Adipocyte (in vitro differentiated cells): ENCODE measurements at regions not wholly inside any gene's neighbourhood (a gene's known extent, or its start where the extent isn't known, plus 50 kb on each side); places are given as distances from the start of the nearest gene placed in this dataset.

Source experiments
- DNase-seq: peaks from one replicate; pipeline ENCODE4 v3.0.0-alpha.2; 2015; ENCODE audit warnings: low read depth
- H3K27me3 ChIP-seq: replicated peaks from 2 replicates; pipeline ENCODE4 v1.7.0; 2013; ENCODE audit warnings: mild to moderate bottlenecking, low read length, moderate library complexity; ENCODE audit not compliant: control insufficient read depth, insufficient read depth
- H3K36me3 ChIP-seq: 2 replicates; pipeline ENCODE4 v1.7.0; 2013; ENCODE audit warnings: low read length, mild to moderate bottlenecking, moderate library complexity; ENCODE audit not compliant: control insufficient read depth, insufficient read depth, severe bottlenecking
- H3K4me1 ChIP-seq: 2 replicates; pipeline ENCODE4 v1.7.0; 2013; ENCODE audit warnings: mild to moderate bottlenecking, low read length, moderate library complexity; ENCODE audit not compliant: control insufficient read depth, insufficient read depth
- H3K4me3 ChIP-seq: 2 replicates; pipeline ENCODE4 v1.7.0; 2013; ENCODE audit warnings: mild to moderate bottlenecking, low read length, moderate library complexity
- H3K9ac ChIP-seq: 2 replicates; pipeline ENCODE4 v1.7.0; 2013; ENCODE audit warnings: mild to moderate bottlenecking, low read length, moderate library complexity
- H3K9me3 ChIP-seq: 2 replicates; pipeline ENCODE4 v1.7.0; 2013; ENCODE audit warnings: mild to moderate bottlenecking, low read length, moderate library complexity; ENCODE audit not compliant: control insufficient read depth

- Histone ChIP-seq H3K9ac (no peak overlapping the region), H3K36me3 (no peaks in the 10 kb centered on the region), H3K27me3 (no peaks in the 10 kb centered on the region), H3K9me3 (no peaks in the 10 kb centered on the region), H3K4me3 (no peak overlapping the region), H3K4me1 (peaks cover 31% of the 10 kb centered on the region)
- no peak for DNase-seq
Observed at GRCh38 chr2:182621191-182621590, 94.9 kb upstream of the DNAJC10 start.

GRCh38 chr2:182621810-182622209 is 94.2 kb upstream of the DNAJC10 start:
- DNase-seq, result no peak
- H3K27me3 ChIP-seq, result no peaks in the 10 kb centered on the region
- H3K36me3 ChIP-seq, result no peaks in the 10 kb centered on the region
- no peak overlapping the region for H3K9ac ChIP-seq
- no peak overlapping the region for H3K4me3 ChIP-seq
- peaks cover 25% of the 10 kb centered on the region for H3K4me1 ChIP-seq
- no peaks in the 10 kb centered on the region for H3K9me3 ChIP-seq

GRCh38 chr2:182622231-182622630 is 93.8 kb upstream of the DNAJC10 start:
- no peaks in the 10 kb centered on the region for H3K27me3 ChIP-seq
- H3K4me1 ChIP-seq, result peaks cover 21% of the 10 kb centered on the region
- H3K9me3 ChIP-seq, result no peaks in the 10 kb centered on the region
- H3K9ac ChIP-seq, result no peak overlapping the region
- no peak for DNase-seq
- H3K36me3 ChIP-seq, result no peaks in the 10 kb centered on the region
- no peak overlapping the region for H3K4me3 ChIP-seq

GRCh38 chr2:182625814-182626213 is 90.2 kb upstream of the DNAJC10 start:
- no peaks in the 10 kb centered on the region for H3K9me3 ChIP-seq
- H3K36me3 ChIP-seq, result no peaks in the 10 kb centered on the region
- H3K4me3 ChIP-seq, result no peak overlapping the region
- DNase-seq, result no peak
- H3K9ac ChIP-seq, result no peak overlapping the region
- no peaks in the 10 kb centered on the region for H3K27me3 ChIP-seq
- H3K4me1 ChIP-seq, result no peaks in the 10 kb centered on the region

GRCh38 chr2:182628916-182629315 is 87.1 kb upstream of the DNAJC10 start:
- Histone ChIP-seq H3K4me1 (no peaks in the 10 kb centered on the region), H3K9ac (no peak overlapping the region), H3K9me3 (no peaks in the 10 kb centered on the region), H3K4me3 (no peak overlapping the region), H3K36me3 (no peaks in the 10 kb centered on the region), H3K27me3 (no peaks in the 10 kb centered on the region)
- DNase-seq, result no peak

GRCh38 chr2:182630207-182630606 is 85.8 kb upstream of the DNAJC10 start:
- no peaks in the 10 kb centered on the region for H3K4me1 ChIP-seq
- no peaks in the 10 kb centered on the region for H3K9me3 ChIP-seq
- H3K36me3 ChIP-seq, result no peaks in the 10 kb centered on the region
- H3K27me3 ChIP-seq, result no peaks in the 10 kb centered on the region
- no peak overlapping the region for H3K4me3 ChIP-seq
- DNase-seq, result no peak
- no peak overlapping the region for H3K9ac ChIP-seq

GRCh38 chr2:182631299-182631698 is 84.8 kb upstream of the DNAJC10 start:
- Histone ChIP-seq H3K9me3 (no peaks in the 10 kb centered on the region), H3K36me3 (no peaks in the 10 kb centered on the region)

GRCh38 chr2:182634386-182634785 is 81.7 kb upstream of the DNAJC10 start:
- no peaks in the 10 kb centered on the region for H3K27me3 ChIP-seq
- no peak overlapping the region for H3K9ac ChIP-seq
- no peak overlapping the region for H3K4me3 ChIP-seq
- no peaks in the 10 kb centered on the region for H3K9me3 ChIP-seq
- H3K4me1 ChIP-seq, result no peaks in the 10 kb centered on the region
- DNase-seq, result no peak
- H3K36me3 ChIP-seq, result no peaks in the 10 kb centered on the region

More at GRCh38 chr2:182631299-182631698, 84.8 kb upstream of the DNAJC10 start:
- Histone ChIP-seq H3K27me3 (no peaks in the 10 kb centered on the region), H3K4me3 (no peak overlapping the region), H3K4me1 (no peaks in the 10 kb centered on the region), H3K9ac (no peak overlapping the region)
- DNase-seq, result no peak

GRCh38 chr2:182636699-182637098 is 79.4 kb upstream of the DNAJC10 start:
- no peak overlapping the region for H3K4me3 ChIP-seq
- no peaks in the 10 kb centered on the region for H3K4me1 ChIP-seq
- no peaks in the 10 kb centered on the region for H3K36me3 ChIP-seq
- H3K9me3 ChIP-seq, result no peaks in the 10 kb centered on the region
- H3K9ac ChIP-seq, result no peak overlapping the region
- DNase-seq, result no peak
- no peaks in the 10 kb centered on the region for H3K27me3 ChIP-seq

GRCh38 chr2:182638667-182639066 is 77.4 kb upstream of the DNAJC10 start:
- Histone ChIP-seq H3K9me3 (no peaks in the 10 kb centered on the region), H3K4me1 (no peaks in the 10 kb centered on the region), H3K4me3 (no peak overlapping the region), H3K36me3 (no peaks in the 10 kb centered on the region), H3K27me3 (no peaks in the 10 kb centered on the region), H3K9ac (no peak overlapping the region)
- no peak for DNase-seq

- Histone ChIP-seq H3K4me3 (no peak overlapping the region), H3K9ac (no peak overlapping the region), H3K36me3 (no peaks in the 10 kb centered on the region), H3K27me3 (no peaks in the 10 kb centered on the region), H3K9me3 (no peaks in the 10 kb centered on the region), H3K4me1 (no peaks in the 10 kb centered on the region)
- no peak for DNase-seq
Observed at GRCh38 chr2:182639971-182640370, 76.1 kb upstream of the DNAJC10 start.

GRCh38 chr2:182642328-182642727 is 73.7 kb upstream of the DNAJC10 start:
- DNase-seq, result peak; percentile 53
- Histone ChIP-seq H3K9ac (no peak overlapping the region), H3K4me1 (no peaks in the 10 kb centered on the region), H3K36me3 (no peaks in the 10 kb centered on the region), H3K27me3 (no peaks in the 10 kb centered on the region), H3K9me3 (no peaks in the 10 kb centered on the region), H3K4me3 (no peak overlapping the region)
